Spleen (tissue), 7 donors: ENCODE measurements at regions not wholly inside any gene's neighbourhood (a gene's known extent, or its start where the extent isn't known, plus 50 kb on each side); places are given as distances from the start of the nearest gene placed in this dataset.

ENCODE experiments used
- CTCF ChIP-seq, 11 experiments: fragments of 200-600 bp in 7 of 11; fragments of 450-650 bp in 4 of 11; sonication (generic) in 4 of 11; IDR thresholded peaks in 8 of 11; conservative IDR thresholded peaks in 3 of 11; 1 replicate in 7 of 11; 2 replicates in 4 of 11; pipeline versions ENCODE4 v1.4.0 to v1.8.0; 2016 to 2021; ENCODE audit warnings: antibody characterized with exemption in 11 of 11, inconsistent platforms in 4 of 11, mild to moderate bottlenecking in 1 of 11
- POLR2AphosphoS5 ChIP-seq, 3 donors: sonication (generic); formaldehyde crosslinking; IDR thresholded peaks; one replicate each; pipeline ENCODE4 v1.5.1; 2017; ENCODE audit warnings: antibody characterized with exemption in 3 of 3
- donor health status: DM: no; HTN: no; CAD: no; lungs with moderate emphysema.
- donor health status: DM: no; HTN: no; CAD: no.
- donor health status: DM: no; HTN: no; CAD: no.

- TF ChIP-seq CTCF (IDR thresholded peaks at IDR 0.05 in 8 of 11, conservative IDR thresholded peaks at IDR 0.05 in 3 of 11) (no peak), POLR2AphosphoS5 (IDR thresholded peaks at IDR 0.05) (no peak)
These were observed 1411.1 kb upstream of the PCDH7 start for GRCh38 chr4:29309050-29309449.
